GM21423 (cell line): ENCODE measurements at regions not wholly inside any gene's neighbourhood (a gene's known extent, or its start where the extent isn't known, plus 50 kb on each side); places are given as distances from the start of the nearest gene placed in this dataset.
"Not testable (repeated sequence)": the region's sequence is repeated elsewhere in the genome, so short reads cannot be mapped to it uniquely, and the experiment has no call there.

Source experiments
- ATAC-seq: cut with Tn5 transposase; IDR thresholded peaks from one replicate; pipeline ENCODE4 v1.9.1; 2021; ENCODE audit warnings: mild to moderate bottlenecking, moderate library complexity; ENCODE audit not compliant: unreplicated experiment

- peak; percentile 85 for ATAC-seq
These were observed 449.5 kb upstream of the TBL1XR1 start for GRCh38 chr3:177646749-177647148.

GRCh38 chr3:177647341-177647740 lies 450.1 kb upstream of the TBL1XR1 start:
- no peak for ATAC-seq

- ATAC-seq = no peak
These were observed 450.6 kb upstream of the TBL1XR1 start for GRCh38 chr3:177647876-177648275.

GRCh38 chr3:177652556-177653291 lies 455.4 kb upstream of the TBL1XR1 start:
- no peak for ATAC-seq

- ATAC-seq = no peak
These were observed 460.0 kb upstream of the TBL1XR1 start for GRCh38 chr3:177657243-177657642.

GRCh38 chr3:177658354-177658753 lies 461.1 kb upstream of the TBL1XR1 start:
- ATAC-seq = no peak

- not testable (repeated sequence) for ATAC-seq
These were observed 467.3 kb upstream of the TBL1XR1 start for GRCh38 chr3:177664380-177665103.

GRCh38 chr3:177665122-177665808 lies 468.0 kb upstream of the TBL1XR1 start:
- ATAC-seq = no peak

- no peak for ATAC-seq
These were observed 475.1 kb upstream of the TBL1XR1 start for GRCh38 chr3:177672252-177672911.

GRCh38 chr3:177673112-177673914 lies 476.0 kb upstream of the TBL1XR1 start:
- ATAC-seq = no peak

GRCh38 chr3:177674186-177674585 lies 476.9 kb upstream of the TBL1XR1 start:
- no peak for ATAC-seq

- no peak for ATAC-seq
These were observed 478.9 kb upstream of the TBL1XR1 start for GRCh38 chr3:177676148-177676547.

GRCh38 chr3:177676947-177677587 lies 479.8 kb upstream of the TBL1XR1 start:
- ATAC-seq = no peak

- peak; percentile 73 for ATAC-seq
These were observed 482.5 kb upstream of the TBL1XR1 start for GRCh38 chr3:177679568-177680471.

- no peak for ATAC-seq
These were observed 483.2 kb upstream of the TBL1XR1 start for GRCh38 chr3:177680472-177680821.

- no peak for ATAC-seq
These were observed 483.9 kb upstream of the TBL1XR1 start for GRCh38 chr3:177681156-177681555.

GRCh38 chr3:177681852-177682251 lies 484.6 kb upstream of the TBL1XR1 start:
- no peak for ATAC-seq

GRCh38 chr3:177683586-177683985 lies 486.3 kb upstream of the TBL1XR1 start:
- no peak for ATAC-seq

GRCh38 chr3:177686671-177687070 lies 489.4 kb upstream of the TBL1XR1 start:
- ATAC-seq = no peak
